Aorta (tissue), 5 donors: ENCODE measurements at regions not wholly inside any gene's neighbourhood (a gene's known extent, or its start where the extent isn't known, plus 50 kb on each side); places are given as distances from the start of the nearest gene placed in this dataset.

ENCODE experiments used
- ATAC-seq: fragments of 200-7000 bp; cut with Tn5 transposase; one replicate; pipeline ENCODE4 v1.9.1; 2022; ENCODE audit warnings: moderate library complexity; ENCODE audit not compliant: low FRiP score
- DNase-seq, 2 donors: peaks; one replicate each; pipeline ENCODE4 v3.0.0-alpha.2; 2020
- H3K27ac ChIP-seq, 2 donors: one replicate each; pipeline ENCODE4 v1.5.1; 2013; ENCODE audit warnings: low read length in 2 of 2, mild to moderate bottlenecking in 2 of 2, moderate library complexity in 2 of 2, control low read depth in 1 of 2, inconsistent platforms in 1 of 2, low read depth in 1 of 2
- H3K27me3 ChIP-seq, 2 donors: one replicate each; pipeline ENCODE4 v1.6.1; 2013; ENCODE audit warnings: control low read depth in 1 of 2, low read length in 1 of 2, mild to moderate bottlenecking in 1 of 2, moderate library complexity in 1 of 2; ENCODE audit not compliant: insufficient read depth in 2 of 2, control insufficient read depth in 1 of 2
- H3K36me3 ChIP-seq, 2 donors: one replicate each; pipeline ENCODE4 v1.6.1; 2013; ENCODE audit warnings: control low read depth in 1 of 2, low read length in 1 of 2, mild to moderate bottlenecking in 1 of 2; ENCODE audit not compliant: insufficient read depth in 2 of 2, control insufficient read depth in 1 of 2
- H3K4me1 ChIP-seq, 2 donors: one replicate each; pipeline ENCODE4 v1.6.1; 2013; ENCODE audit warnings: low read length in 2 of 2, control low read depth in 1 of 2, mild to moderate bottlenecking in 1 of 2, moderate library complexity in 1 of 2; ENCODE audit not compliant: insufficient read depth in 2 of 2, control insufficient read depth in 1 of 2
- H3K4me3 ChIP-seq, 2 donors: one replicate each; pipeline ENCODE4 v1.5.1; 2013; ENCODE audit warnings: low read length in 2 of 2, control low read depth in 1 of 2, mild to moderate bottlenecking in 1 of 2
- H3K9me3 ChIP-seq: one replicate; pipeline ENCODE4 v1.6.1; 2013; ENCODE audit warnings: mild to moderate bottlenecking, low read length; ENCODE audit not compliant: control insufficient read depth
- WGBS, 2 donors: extraction: QIAGEN DNeasy Blood & Tissue Kit; methylation state at CpG; one replicate each; pipeline ENCODE4 v1.1.7; 2013; 5-methylcytosine and 5-hydroxymethylcytosine counted together
- intact Hi-C, 2 donors: fragments of 100-400 bp; cut with DNase I; formaldehyde crosslinking; loops; one replicate each; pipeline versions ENCODE4 v1.14.2 to v1.15.0; 2022
- donor health status: healthy with polysubstance abuse.
- donor health status: Bipolar disorder and iron deficiency.
- donor health status: DM: no; HTN: no; CAD: no.
- donor health status: DM: no; HTN: no; CAD: no.
- donor health status: DM: yes; HTN: yes; CAD: no.

- Histone ChIP-seq H3K27ac (no peak overlapping the region), H3K4me3 (no peak overlapping the region), H3K27me3 (no peaks in the 10 kb centered on the region), H3K36me3 (no peaks in the 10 kb centered on the region), H3K4me1 (no peaks in the 10 kb centered on the region), H3K9me3 (no peaks in the 10 kb centered on the region)
- intact Hi-C loops, result no loop called here
- DNase-seq, result no peak
- WGBS, 2 donors, result 97% methylated on average over 1 of the region's 1 CpG
- ATAC-seq, result no peak
These were observed 284.2 kb downstream of the OXSM start for GRCh38 chr3:26074080-26074479.

GRCh38 chr3:26078539-26078938, 288.6 kb downstream of the OXSM start:
- intact Hi-C loops, result no loop called here
- ATAC-seq, result no peak

DNA sequence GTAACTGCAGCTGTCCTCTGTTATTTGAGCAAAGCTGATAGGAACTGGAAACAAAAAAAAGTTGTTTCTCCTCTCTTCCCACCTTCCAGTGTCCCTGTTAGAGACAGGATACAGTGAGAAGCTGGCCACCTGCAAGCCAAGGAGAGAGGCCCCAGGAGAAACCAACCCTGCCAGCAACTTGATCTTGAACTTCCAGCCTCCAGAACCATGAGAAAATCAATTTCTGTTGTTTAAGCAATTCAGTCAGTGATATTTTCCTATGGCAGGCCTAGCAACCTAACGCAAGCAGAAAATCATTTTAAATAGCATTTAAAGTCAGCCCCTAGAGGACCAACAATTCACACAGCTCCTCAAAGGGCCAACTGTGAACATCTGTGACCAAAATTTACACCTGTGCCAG, 291.3 kb downstream of the OXSM start:
- H3K27ac ChIP-seq, result no peak overlapping the region
- no peaks in the 10 kb centered on the region for H3K9me3 ChIP-seq
- intact Hi-C loops, result no loop called here
- no peak for DNase-seq
- H3K36me3 ChIP-seq, result no peaks in the 10 kb centered on the region
- H3K4me1 ChIP-seq, result no peaks in the 10 kb centered on the region
- no peak overlapping the region for H3K4me3 ChIP-seq
- 97 to 100% methylated on average over 1 of the region's 1 CpG for WGBS, 2 donors
- H3K27me3 ChIP-seq, result no peaks in the 10 kb centered on the region
- no peak for ATAC-seq

More at GRCh38 chr3:26078539-26078938, 288.6 kb downstream of the OXSM start:
- no peaks in the 10 kb centered on the region for H3K27me3 ChIP-seq
- no peak overlapping the region for H3K4me3 ChIP-seq
- 94 to 96% methylated on average over 1 of the region's 1 CpG for WGBS, 2 donors
- DNase-seq, result no peak
- no peaks in the 10 kb centered on the region for H3K9me3 ChIP-seq
- H3K4me1 ChIP-seq, result no peaks in the 10 kb centered on the region
- H3K27ac ChIP-seq, result no peak overlapping the region
- H3K36me3 ChIP-seq, result no peaks in the 10 kb centered on the region

- no peak for DNase-seq
- no peak overlapping the region for H3K27ac ChIP-seq
- intact Hi-C loops, result no loop called here
- no peaks in the 10 kb centered on the region for H3K9me3 ChIP-seq
- no peak for ATAC-seq
- H3K27me3 ChIP-seq, result no peaks in the 10 kb centered on the region
- WGBS, 2 donors, result 73 to 80% methylated on average over 1 of the region's 1 CpG
- H3K4me3 ChIP-seq, result no peak overlapping the region
- no peaks in the 10 kb centered on the region for H3K36me3 ChIP-seq
- no peaks in the 10 kb centered on the region for H3K4me1 ChIP-seq
These were observed 291.9 kb downstream of the OXSM start for GRCh38 chr3:26081806-26082205.

- no peaks in the 10 kb centered on the region for H3K4me1 ChIP-seq
- WGBS, 2 donors, result 95 to 97% methylated on average over 3 of the region's 3 CpGs
- ATAC-seq (no peak), DNase-seq (no peak)
- H3K4me3 ChIP-seq, result no peak overlapping the region
- intact Hi-C loops, result no loop called here
- no peaks in the 10 kb centered on the region for H3K9me3 ChIP-seq
- H3K27ac ChIP-seq, result no peak overlapping the region
- H3K27me3 ChIP-seq, result no peaks in the 10 kb centered on the region
- H3K36me3 ChIP-seq, result no peaks in the 10 kb centered on the region
These were observed 293.0 kb downstream of the OXSM start for GRCh38 chr3:26082911-26083310.

DNA sequence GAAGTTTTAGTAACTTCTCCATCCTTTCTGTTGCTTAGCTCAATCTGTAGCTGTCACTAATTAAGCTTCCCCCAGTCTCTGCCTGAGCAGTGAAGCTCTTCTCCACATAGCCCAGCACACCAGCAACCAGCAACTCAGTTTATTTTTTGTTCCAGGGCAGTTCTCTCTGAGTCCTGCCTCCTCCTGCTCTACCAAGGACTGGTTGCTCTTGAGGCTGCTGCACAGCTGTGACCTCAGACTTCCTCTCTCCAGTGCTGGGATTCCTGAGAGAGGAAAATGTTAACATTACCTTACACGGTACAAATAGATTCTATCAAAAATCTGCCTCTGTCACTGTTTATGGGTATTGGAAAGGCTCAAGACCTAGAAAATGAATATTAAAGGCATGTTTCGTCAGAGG, 294.7 kb downstream of the OXSM start:
- Histone ChIP-seq H3K4me1 (no peaks in the 10 kb centered on the region), H3K27ac (no peak overlapping the region), H3K4me3 (no peak overlapping the region), H3K36me3 (no peaks in the 10 kb centered on the region), H3K9me3 (no peaks in the 10 kb centered on the region), H3K27me3 (no peaks in the 10 kb centered on the region)
- no peak for ATAC-seq
- intact Hi-C loops, result no loop called here
- WGBS, 2 donors, result 46 to 58% methylated on average over 2 of the region's 2 CpGs
- no peak for DNase-seq

DNA sequence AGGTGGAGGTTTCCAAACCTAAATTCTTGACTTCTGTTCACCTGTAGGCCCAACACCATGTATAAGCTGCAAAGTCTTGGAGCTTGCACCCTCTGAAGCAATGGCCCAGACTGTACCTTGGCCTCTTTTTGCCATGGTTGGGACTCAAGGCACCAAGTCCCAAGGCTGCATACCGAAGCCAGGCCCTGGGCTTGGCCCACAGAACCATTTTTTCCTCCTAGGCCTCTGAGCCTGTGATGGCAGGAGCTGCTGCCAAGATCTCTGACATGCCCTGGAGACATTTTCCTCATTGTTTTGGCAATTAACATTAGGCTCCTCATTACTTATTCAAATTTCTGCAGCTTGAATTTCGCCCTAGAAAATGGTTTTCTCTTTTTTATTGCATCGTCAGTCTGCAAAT, 297.9 kb downstream of the OXSM start:
- Histone ChIP-seq H3K27ac (no peak overlapping the region), H3K4me1 (peaks cover 0 to 1% of the 10 kb centered on the region in 2 donors), H3K36me3 (no peaks in the 10 kb centered on the region), H3K9me3 (no peaks in the 10 kb centered on the region), H3K4me3 (no peak overlapping the region), H3K27me3 (no peaks in the 10 kb centered on the region)
- WGBS, 2 donors, result 89 to 94% methylated on average over 3 of the region's 3 CpGs
- DNase-seq, result no peak
- intact Hi-C loops, result no loop called here
- ATAC-seq, result no peak

GRCh38 chr3:26089249-26089648, 299.4 kb downstream of the OXSM start:
- DNase-seq, result no peak
- 81 to 82% methylated on average over 1 of the region's 1 CpG for WGBS, 2 donors
- no peaks in the 10 kb centered on the region for H3K27me3 ChIP-seq
- ATAC-seq, result no peak
- intact Hi-C loops, result no loop called here
- H3K9me3 ChIP-seq, result no peaks in the 10 kb centered on the region
- H3K36me3 ChIP-seq, result no peaks in the 10 kb centered on the region
- H3K4me1 ChIP-seq, result peaks cover 0 to 1% of the 10 kb centered on the region in 2 donors
- H3K27ac ChIP-seq, result no peak overlapping the region
- no peak overlapping the region for H3K4me3 ChIP-seq

DNA sequence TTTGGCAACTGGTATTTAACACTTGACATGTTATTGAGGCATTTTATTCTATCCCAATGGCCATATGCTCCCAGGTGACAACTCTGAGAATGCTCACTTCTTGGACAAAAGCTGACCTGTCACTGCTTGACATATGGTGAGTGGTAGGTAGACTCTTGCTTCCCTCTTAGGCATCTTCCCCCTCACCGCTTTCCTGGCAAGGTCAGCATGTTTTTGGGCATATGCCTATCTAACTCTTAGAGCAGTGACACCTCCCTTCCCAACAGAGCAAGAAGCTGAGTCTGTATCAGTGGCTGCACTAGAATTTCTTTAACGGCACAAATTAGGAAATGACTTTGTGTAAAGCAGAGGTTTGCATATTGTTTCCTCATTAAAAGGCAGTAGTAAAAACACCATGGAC, 300.7 kb downstream of the OXSM start:
- WGBS, 2 donors, result 78 to 79% methylated on average over 2 of the region's 2 CpGs
- intact Hi-C loops, result no loop called here
- no peak for ATAC-seq

More for the DNA sequence above, 300.7 kb downstream of the OXSM start:
- H3K27me3 ChIP-seq, result no peaks in the 10 kb centered on the region
- no peaks in the 10 kb centered on the region for H3K36me3 ChIP-seq
- DNase-seq, result no peak
- H3K27ac ChIP-seq, result no peak overlapping the region
- no peaks in the 10 kb centered on the region for H3K9me3 ChIP-seq
- H3K4me1 ChIP-seq, result peaks cover 0 to 1% of the 10 kb centered on the region in 2 donors
- no peak overlapping the region for H3K4me3 ChIP-seq
